HFF-Myc (cell line): ENCODE measurements at regions not wholly inside any gene's neighbourhood (a gene's known extent, or its start where the extent isn't known, plus 50 kb on each side); places are given as distances from the start of the nearest gene placed in this dataset.

Experiments used
- DNase-seq: peaks from one replicate; pipeline ENCODE4 v3.0.0-alpha.2; 2011; ENCODE audit warnings: low read depth; ENCODE audit errors: extremely low read depth
- H3K4me3 ChIP-seq: replicated peaks from 2 replicates; pipeline ENCODE4 v1.5.1; 2011; ENCODE audit warnings: low read depth, mild to moderate bottlenecking, control low read depth, low read length
- TF ChIP-seq, protein P1 (sequence below): IDR thresholded peaks from 2 replicates; pipeline ENCODE4 v1.5.1; 2012; ENCODE audit warnings: mild to moderate bottlenecking, low read depth, low read length, control low read depth; ENCODE audit errors: missing control alignments

- H3K4me3 ChIP-seq = no peak overlapping the region
- TF ChIP-seq, protein P1, sequence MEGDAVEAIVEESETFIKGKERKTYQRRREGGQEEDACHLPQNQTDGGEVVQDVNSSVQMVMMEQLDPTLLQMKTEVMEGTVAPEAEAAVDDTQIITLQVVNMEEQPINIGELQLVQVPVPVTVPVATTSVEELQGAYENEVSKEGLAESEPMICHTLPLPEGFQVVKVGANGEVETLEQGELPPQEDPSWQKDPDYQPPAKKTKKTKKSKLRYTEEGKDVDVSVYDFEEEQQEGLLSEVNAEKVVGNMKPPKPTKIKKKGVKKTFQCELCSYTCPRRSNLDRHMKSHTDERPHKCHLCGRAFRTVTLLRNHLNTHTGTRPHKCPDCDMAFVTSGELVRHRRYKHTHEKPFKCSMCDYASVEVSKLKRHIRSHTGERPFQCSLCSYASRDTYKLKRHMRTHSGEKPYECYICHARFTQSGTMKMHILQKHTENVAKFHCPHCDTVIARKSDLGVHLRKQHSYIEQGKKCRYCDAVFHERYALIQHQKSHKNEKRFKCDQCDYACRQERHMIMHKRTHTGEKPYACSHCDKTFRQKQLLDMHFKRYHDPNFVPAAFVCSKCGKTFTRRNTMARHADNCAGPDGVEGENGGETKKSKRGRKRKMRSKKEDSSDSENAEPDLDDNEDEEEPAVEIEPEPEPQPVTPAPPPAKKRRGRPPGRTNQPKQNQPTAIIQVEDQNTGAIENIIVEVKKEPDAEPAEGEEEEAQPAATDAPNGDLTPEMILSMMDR = no peak
- DNase-seq = no peak
These were observed 582.6 kb upstream of the TMPRSS15 start for GRCh38 chr21:18986197-18986596.

GRCh38 chr21:18987520-18988026 is 584.0 kb upstream of the TMPRSS15 start:
- DNase-seq = no peak
- TF ChIP-seq, protein P1 = no peak
- H3K4me3 ChIP-seq = no peak overlapping the region

DNA sequence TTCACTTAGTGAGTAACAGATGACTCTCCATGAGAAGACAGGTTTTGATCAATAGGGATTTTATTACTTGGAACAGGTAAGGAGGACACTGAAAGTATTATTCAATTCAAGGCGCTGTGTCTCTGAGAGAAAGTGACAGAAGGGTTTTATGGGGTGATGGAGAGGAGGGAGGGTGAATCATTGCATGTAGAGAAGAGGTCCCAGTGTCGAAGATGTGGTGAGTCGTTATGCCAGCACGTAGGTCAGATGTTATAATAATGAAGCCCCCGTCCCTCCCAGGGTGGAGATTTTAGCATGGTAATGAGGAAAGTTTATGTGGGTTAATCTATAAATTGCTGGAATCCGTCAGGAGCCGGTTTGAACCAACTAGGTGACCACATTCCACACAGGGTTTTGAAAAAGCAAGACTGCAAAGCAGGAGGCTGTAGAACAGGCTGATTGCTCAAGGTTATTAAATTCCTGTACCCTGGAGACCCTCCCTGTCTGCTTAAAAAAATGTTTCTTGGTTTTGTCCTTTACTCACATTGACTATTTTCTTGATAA is 586.4 kb upstream of the TMPRSS15 start:
- no peak overlapping the region for H3K4me3 ChIP-seq
- no peak for DNase-seq
- TF ChIP-seq, protein P1 = no peak

DNA sequence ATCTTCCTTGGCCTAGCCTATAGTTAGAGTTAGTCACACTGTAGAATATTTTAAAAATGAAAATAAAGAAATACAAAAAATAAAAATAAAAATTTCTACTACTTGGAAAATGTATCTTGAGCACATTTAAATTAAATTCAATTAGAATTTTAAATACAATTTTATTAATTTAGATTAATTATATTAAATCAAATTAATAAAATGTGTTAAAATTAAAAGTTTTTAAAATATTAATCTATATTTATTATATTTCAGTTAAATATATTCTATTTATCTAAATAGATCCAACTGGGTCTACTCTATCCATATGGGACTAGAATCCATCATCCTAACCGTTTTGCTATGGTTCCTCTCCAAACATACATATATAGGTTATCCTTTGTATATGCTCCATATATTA is 588.3 kb upstream of the TMPRSS15 start:
- TF ChIP-seq, protein P1 = no peak
- DNase-seq = no peak
- no peak overlapping the region for H3K4me3 ChIP-seq

DNA sequence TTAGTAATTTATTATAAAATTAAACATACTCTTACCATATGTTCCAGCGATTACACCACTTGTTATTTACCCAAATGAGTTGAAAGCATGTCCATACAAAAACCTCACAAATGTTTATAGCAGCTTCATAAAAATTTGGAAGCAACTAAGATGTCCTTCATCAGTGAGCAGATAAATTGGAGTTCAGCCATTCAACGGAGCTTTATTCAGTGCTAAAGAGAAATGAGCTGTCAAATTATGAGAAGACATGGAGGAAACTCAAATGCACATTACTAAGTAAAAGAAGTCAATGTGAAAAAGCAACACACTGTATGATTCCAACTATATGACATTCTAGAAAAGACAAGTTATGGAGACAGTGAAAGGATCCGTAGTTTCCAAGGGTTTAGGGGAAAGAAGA is 606.7 kb upstream of the TMPRSS15 start:
- H3K4me3 ChIP-seq = no peak overlapping the region
- no peak for DNase-seq
- TF ChIP-seq, protein P1 = no peak

DNA sequence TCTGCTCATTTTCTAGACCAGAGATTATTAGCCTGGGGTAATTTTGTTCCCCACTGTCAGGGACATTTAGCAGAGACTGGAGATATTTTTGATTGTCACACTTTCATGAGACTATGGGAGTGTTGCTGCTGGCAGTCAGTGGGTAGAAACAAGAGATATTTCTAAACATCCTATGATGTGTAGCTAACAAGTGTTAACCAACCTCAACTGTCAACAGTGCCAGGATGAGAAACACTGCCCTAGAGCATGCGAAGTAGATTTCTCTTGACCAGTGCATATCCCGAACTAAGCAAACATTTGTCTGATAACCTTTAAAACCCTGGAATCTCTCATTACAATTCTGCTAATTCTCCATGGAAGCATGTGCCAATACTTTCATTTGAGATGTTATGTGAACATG is 607.4 kb upstream of the TMPRSS15 start:
- no peak overlapping the region for H3K4me3 ChIP-seq
- TF ChIP-seq, protein P1 = no peak
- DNase-seq = no peak

DNA sequence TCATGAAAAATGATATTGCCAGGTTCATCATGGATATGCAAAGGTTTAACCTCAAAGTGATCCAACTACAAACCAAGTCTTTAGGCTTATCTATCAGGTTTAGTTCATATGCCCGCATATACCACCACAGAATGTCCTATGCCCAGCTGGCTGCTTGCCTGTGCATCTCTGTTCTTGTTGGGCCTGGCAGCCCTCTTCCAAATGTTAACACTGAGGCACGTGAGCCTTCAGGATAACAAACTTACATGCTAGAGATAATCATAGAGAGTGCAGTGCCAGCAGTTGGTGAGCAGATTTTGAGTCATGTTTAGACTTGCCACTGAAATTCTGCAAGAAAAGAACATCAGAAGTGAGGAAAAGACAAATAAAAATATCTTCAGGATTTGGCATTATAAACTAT is 607.9 kb upstream of the TMPRSS15 start:
- H3K4me3 ChIP-seq = no peak overlapping the region
- TF ChIP-seq, protein P1 = no peak
- no peak for DNase-seq
